Suprapubic skin (tissue), 4 donors: ENCODE measurements at regions not wholly inside any gene's neighbourhood (a gene's known extent, or its start where the extent isn't known, plus 50 kb on each side); places are given as distances from the start of the nearest gene placed in this dataset.

Experiments used
- EP300 ChIP-seq: sonication (generic); formaldehyde crosslinking; IDR thresholded peaks from one replicate; pipeline ENCODE4 v1.6.1; 2017; ENCODE audit warnings: antibody characterized with exemption
- POLR2A ChIP-seq, 2 donors: fragments of 450-650 bp; IDR thresholded peaks; one replicate each; pipeline ENCODE4 v1.6.1; 2017; ENCODE audit warnings: antibody characterized with exemption in 2 of 2, mild to moderate bottlenecking in 2 of 2, moderate library complexity in 2 of 2
- POLR2AphosphoS5 ChIP-seq, 3 donors: sonication (generic); formaldehyde crosslinking; IDR thresholded peaks; one replicate each; pipeline ENCODE4 v1.6.1; 2017; ENCODE audit warnings: antibody characterized with exemption in 3 of 3
- TF ChIP-seq, protein P1 (sequence below), 2 donors: fragments of 200-600 bp in 1 of 2; fragments of 450-650 bp in 1 of 2; sonication (generic) in 1 of 2; IDR thresholded peaks; one replicate each; pipeline ENCODE4 v1.5.1; 2016 to 2019; ENCODE audit warnings: antibody characterized with exemption in 2 of 2, mild to moderate bottlenecking in 1 of 2, moderate library complexity in 1 of 2

GRCh38 chr2:7329465-7329864 lies 412.3 kb downstream of the RNF144A start:
- no peak for TF ChIP-seq EP300
- TF ChIP-seq, protein P1, sequence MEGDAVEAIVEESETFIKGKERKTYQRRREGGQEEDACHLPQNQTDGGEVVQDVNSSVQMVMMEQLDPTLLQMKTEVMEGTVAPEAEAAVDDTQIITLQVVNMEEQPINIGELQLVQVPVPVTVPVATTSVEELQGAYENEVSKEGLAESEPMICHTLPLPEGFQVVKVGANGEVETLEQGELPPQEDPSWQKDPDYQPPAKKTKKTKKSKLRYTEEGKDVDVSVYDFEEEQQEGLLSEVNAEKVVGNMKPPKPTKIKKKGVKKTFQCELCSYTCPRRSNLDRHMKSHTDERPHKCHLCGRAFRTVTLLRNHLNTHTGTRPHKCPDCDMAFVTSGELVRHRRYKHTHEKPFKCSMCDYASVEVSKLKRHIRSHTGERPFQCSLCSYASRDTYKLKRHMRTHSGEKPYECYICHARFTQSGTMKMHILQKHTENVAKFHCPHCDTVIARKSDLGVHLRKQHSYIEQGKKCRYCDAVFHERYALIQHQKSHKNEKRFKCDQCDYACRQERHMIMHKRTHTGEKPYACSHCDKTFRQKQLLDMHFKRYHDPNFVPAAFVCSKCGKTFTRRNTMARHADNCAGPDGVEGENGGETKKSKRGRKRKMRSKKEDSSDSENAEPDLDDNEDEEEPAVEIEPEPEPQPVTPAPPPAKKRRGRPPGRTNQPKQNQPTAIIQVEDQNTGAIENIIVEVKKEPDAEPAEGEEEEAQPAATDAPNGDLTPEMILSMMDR (IDR thresholded peaks at IDR 0.05): no peak
- no peak for TF ChIP-seq POLR2AphosphoS5 (IDR thresholded peaks at IDR 0.05)
- TF ChIP-seq POLR2A (IDR thresholded peaks at IDR 0.05): no peak
